Heart left ventricle (tissue), 13 donors: ENCODE measurements at regions not wholly inside any gene's neighbourhood (a gene's known extent, or its start where the extent isn't known, plus 50 kb on each side); places are given as distances from the start of the nearest gene placed in this dataset.

ENCODE experiments used
- CTCF ChIP-seq, 12 donors: fragments of 200-600 bp; sonication (generic) in 4 of 12; IDR thresholded peaks; one replicate each; pipeline versions ENCODE4 v1.5.0 to v1.8.0; 2018 to 2022; ENCODE audit warnings: antibody characterized with exemption in 12 of 12, mild to moderate bottlenecking in 5 of 12
- POLR2A ChIP-seq, 2 donors: fragments of 450-650 bp; IDR thresholded peaks; one replicate each; pipeline ENCODE4 v1.6.1; 2017; ENCODE audit warnings: antibody characterized with exemption in 2 of 2, mild to moderate bottlenecking in 2 of 2, moderate library complexity in 2 of 2
- donor health status: ischemic (EF 13 %, LVEDD 7.1; RV severe dilation, severe dysfunction).
- donor health status: DM: no; HTN: yes; CAD: no.
- donor health status: DM: no; HTN: no; CAD: no.
- donor health status: ischemic (EF 25% LVEDD 6.9; RV normal size, moderate dysfunction).
- donor health status: ischemic (EF 25% LVEDD 5.7; RV mildly dilated, moderate dysfunction).
- donor health status: ischemic (EF 35%, LVEDD 5.7; RV mildly dilated, moderate dysfunction).
- donor health status: nonischemic (EF 11% LVEDD 7.7; RV severe dilation, severe dysfunction).
- donor health status: DM: yes; HTN: yes; CAD: no.
- donor health status: PGD.
- donor health status: ischemic (EF 29% LVEDD 5.4; RV normal size, mild dysfunction).
- donor health status: nonischemic (EF 23%, LVEDD 6.1; RV moderate dilation, normal function).

- TF ChIP-seq CTCF (IDR thresholded peaks at IDR 0.05) (no peak), POLR2A (IDR thresholded peaks at IDR 0.05) (no peak)
Measured at GRCh38 chr1:244955661-244956060, 91.3 kb upstream of the HNRNPU start.
